SK-N-SH (cell line): ENCODE measurements at regions not wholly inside any gene's neighbourhood (a gene's known extent, or its start where the extent isn't known, plus 50 kb on each side); places are given as distances from the start of the nearest gene placed in this dataset.

ENCODE experiments used
- CTCF ChIA-PET: fragments of 300-600, 350-600 bp; formaldehyde crosslinking; extraction: SDS; loops from one replicate; lab custom pipeline; 2021; lab: Yijun Ruan, JAX
- POLR2A ChIA-PET: fragments of 350-600 bp; sonication (Branson Sonifier 250); formaldehyde crosslinking; extraction: SDS; loops from one replicate; lab custom pipeline; 2020; ENCODE audit warnings: antibody characterized with exemption, inconsistent platforms; lab: Yijun Ruan, JAX
- DNase-seq: peaks from one replicate; pipeline ENCODE4 v3.0.0; 2012
- H2AFZ ChIP-seq: fragments of 200-600 bp; sonication (generic); 2 replicates; pipeline ENCODE4 v1.8.1; 2016; ENCODE audit warnings: antibody characterized with exemption, mild to moderate bottlenecking, low read depth
- H3F3A ChIP-seq: fragments of 200-600 bp; sonication (generic); replicated peaks from 2 replicates; pipeline ENCODE3; 2016; ENCODE audit warnings: antibody characterized with exemption, mild to moderate bottlenecking; ENCODE audit not compliant: insufficient read depth
- H3K27ac ChIP-seq, 2 experiments: fragments of 200-500 bp in 1 of 2; fragments of 200-600 bp in 1 of 2; sonication (Bioruptor generic) in 1 of 2; sonication (generic), shearing (Covaris generic) in 1 of 2; 2 replicates each; pipeline versions ENCODE4 v1.5.1 to v1.6.1; 2014 to 2016; ENCODE audit warnings: low read depth in 2 of 2, inconsistent platforms in 1 of 2, low read length in 1 of 2, mild to moderate bottlenecking in 1 of 2, mixed read lengths in 1 of 2
- H3K27me3 ChIP-seq: fragments of 200-600 bp; sonication (generic), shearing (Covaris generic); 2 replicates; pipeline ENCODE4 v1.6.1; 2016; ENCODE audit warnings: mixed run types; ENCODE audit not compliant: insufficient read depth
- H3K36me3 ChIP-seq, 2 experiments: fragments of 200-500 bp in 1 of 2; fragments of 200-600 bp in 1 of 2; sonication (Bioruptor generic) in 1 of 2; sonication (generic) in 1 of 2; replicated peaks in 1 of 2; 2 replicates each; pipeline versions ENCODE3 to v1.5.1; 2014 to 2016; ENCODE audit warnings: low read length in 1 of 2, mild to moderate bottlenecking in 1 of 2; ENCODE audit not compliant: insufficient read depth in 2 of 2, control insufficient read depth in 1 of 2
- H3K4me1 ChIP-seq, 2 experiments: fragments of 200-500 bp in 1 of 2; fragments of 200-600 bp in 1 of 2; sonication (Bioruptor generic) in 1 of 2; sonication (generic), shearing (Covaris generic) in 1 of 2; 2 replicates each; pipeline versions ENCODE4 v1.5.1 to v1.6.1; 2014 to 2016; ENCODE audit warnings: low read depth in 1 of 2, low read length in 1 of 2, mixed run types in 1 of 2; ENCODE audit not compliant: insufficient read depth in 2 of 2, control insufficient read depth in 1 of 2
- H3K4me2 ChIP-seq: fragments of 200-600 bp; sonication (generic), shearing (Covaris generic); 2 replicates; pipeline ENCODE4 v1.6.1; 2017; ENCODE audit warnings: mixed run types
- H3K4me3 ChIP-seq, 2 experiments: fragments of 200-500 bp in 1 of 2; fragments of 200-600 bp in 1 of 2; sonication (Bioruptor generic) in 1 of 2; sonication (generic), shearing (Covaris generic) in 1 of 2; 2 replicates each; pipeline versions ENCODE4 v1.5.1 to v1.8.1; 2014 to 2016; ENCODE audit warnings: low read depth in 2 of 2, inconsistent platforms in 1 of 2, low read length in 1 of 2, mild to moderate bottlenecking in 1 of 2, mixed read lengths in 1 of 2, moderate library complexity in 1 of 2
- H3K79me2 ChIP-seq: fragments of 200-600 bp; sonication (generic); 2 replicates; pipeline ENCODE4 v1.8.1; 2017; ENCODE audit warnings: mild to moderate bottlenecking; ENCODE audit not compliant: insufficient read depth
- H3K9ac ChIP-seq: fragments of 200-600 bp; sonication (generic); 2 replicates; pipeline ENCODE4 v1.6.1; 2017; ENCODE audit warnings: mixed run types
- H3K9me2 ChIP-seq: fragments of 200-600 bp; sonication (generic); 2 replicates; pipeline ENCODE4 v1.6.1; 2017; ENCODE audit warnings: mixed run types
- H3K9me3 ChIP-seq: fragments of 200-600 bp; sonication (generic); 2 replicates; pipeline ENCODE4 v1.6.1; 2017; ENCODE audit warnings: mixed run types, mild to moderate bottlenecking, moderate library complexity
- H4K20me1 ChIP-seq: fragments of 200-600 bp; sonication (generic); 2 replicates; pipeline ENCODE4 v1.6.1; 2017; ENCODE audit warnings: mild to moderate bottlenecking, mixed run types; ENCODE audit not compliant: insufficient read depth
- EP300 ChIP-seq, 2 experiments: IDR thresholded peaks; 2 replicates each; pipeline versions ENCODE4 v1.4.0 to v1.6.1; 2012; ENCODE audit warnings: borderline replicate concordance in 1 of 2, low read depth in 1 of 2, low read length in 1 of 2
- EZH2phosphoT487 ChIP-seq: fragments of 200-600 bp; sonication (generic); IDR thresholded peaks from 2 replicates; pipeline ENCODE4 v1.6.1; 2017; ENCODE audit warnings: low read depth, mixed run types, mild to moderate bottlenecking, antibody characterized with exemption, moderate library complexity, borderline replicate concordance
- FOXJ3 ChIP-seq: sonication (generic); formaldehyde crosslinking; IDR thresholded peaks from 2 replicates; pipeline ENCODE4 v1.5.1; 2020; ENCODE audit warnings: mild to moderate bottlenecking, missing genetic modification reagents
- FOXM1 ChIP-seq: IDR thresholded peaks from 2 replicates; pipeline ENCODE4 v1.4.0; 2012; ENCODE audit warnings: low read depth, mild to moderate bottlenecking
- GABPA ChIP-seq: IDR thresholded peaks from 2 replicates; pipeline ENCODE4 v1.4.0; 2012; ENCODE audit warnings: low read depth, mild to moderate bottlenecking
- GATA2 ChIP-seq: sonication (generic); formaldehyde crosslinking; IDR thresholded peaks from 2 replicates; pipeline ENCODE4 v1.5.0; 2020; ENCODE audit warnings: mild to moderate bottlenecking, missing genetic modification reagents
- MEF2A ChIP-seq: IDR thresholded peaks from 2 replicates; pipeline ENCODE4 v1.4.0; 2012; ENCODE audit warnings: low read depth, borderline replicate concordance
- MXI1 ChIP-seq: IDR thresholded peaks from 2 replicates; pipeline ENCODE4 v1.6.1; 2012; ENCODE audit warnings: mild to moderate bottlenecking, low read depth, low read length, improper control_type of control experiment
- NRF1 ChIP-seq: IDR thresholded peaks from 2 replicates; pipeline ENCODE4 v1.6.1; 2012; ENCODE audit warnings: low read depth, mild to moderate bottlenecking, low read length
- POLR2AphosphoS5 ChIP-seq: IDR thresholded peaks from 2 replicates; pipeline ENCODE4 v1.6.1; 2012; ENCODE audit warnings: low read depth, low read length
- RAD21 ChIP-seq: IDR thresholded peaks from 2 replicates; pipeline ENCODE4 v1.6.1; 2012; ENCODE audit warnings: mild to moderate bottlenecking, low read length
- RFX5 ChIP-seq: IDR thresholded peaks from 2 replicates; pipeline ENCODE4 v1.6.1; 2012; ENCODE audit warnings: mild to moderate bottlenecking, improper control_type of control experiment, low read length
- SIN3A ChIP-seq: IDR thresholded peaks from 2 replicates; pipeline ENCODE4 v1.6.1; 2012; ENCODE audit warnings: low read depth, mild to moderate bottlenecking, low read length, moderate library complexity, borderline replicate concordance
- TAF1 ChIP-seq: IDR thresholded peaks from 2 replicates; pipeline ENCODE4 v1.6.1; 2012; ENCODE audit warnings: low read depth, mild to moderate bottlenecking, low read length, moderate library complexity, borderline replicate concordance
- TCF12 ChIP-seq: IDR thresholded peaks from 2 replicates; pipeline ENCODE4 v1.4.0; 2012
- TEAD4 ChIP-seq: IDR thresholded peaks from 2 replicates; pipeline ENCODE4 v1.4.0; 2012; ENCODE audit warnings: mild to moderate bottlenecking, borderline replicate concordance; ENCODE audit not compliant: insufficient read depth
- WGBS: methylation state at CpG from one replicate; pipeline ENCODE4 v1.1.6; 2017; ENCODE audit warnings: low lambda C conversion rate; 5-methylcytosine and 5-hydroxymethylcytosine counted together
- TF ChIP-seq, protein P1 (sequence below): IDR thresholded peaks from 2 replicates; pipeline ENCODE4 v1.4.0; 2012; ENCODE audit warnings: low read depth, borderline replicate concordance
- TF ChIP-seq, protein P2 (sequence below): fragments of 150-350 bp; IDR thresholded peaks from 2 replicates; pipeline ENCODE4 v1.6.1; 2016; ENCODE audit warnings: mild to moderate bottlenecking, low read depth, low read length

DNA sequence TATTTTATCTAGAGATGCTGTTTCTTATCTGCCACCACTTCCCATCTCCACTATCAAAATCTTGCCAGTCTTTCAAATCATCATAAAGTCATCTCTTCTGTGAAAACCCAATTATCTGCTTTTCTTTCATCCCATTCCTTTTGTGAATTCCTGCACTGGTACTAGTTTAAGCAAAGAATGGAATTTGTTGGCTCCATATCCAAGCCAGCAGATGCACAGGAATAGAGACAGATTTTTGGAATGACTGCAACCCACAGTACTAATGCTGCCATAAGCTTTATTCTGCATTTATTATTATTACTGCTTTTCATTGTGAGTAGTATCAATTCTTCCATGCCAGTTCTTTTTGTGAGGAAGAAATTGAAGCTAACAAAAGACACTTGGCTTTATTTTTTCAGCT, 616.7 kb downstream of the RAPGEF2 start (continued):
- TF ChIP-seq SIN3A (no peak), TCF12 (no peak)

- POLR2A ChIA-PET = no interaction called here
- Histone ChIP-seq H3K9me2 (no peaks in the 10 kb centered on the region), H3K27ac (no peak overlapping the region), H4K20me1 (no peaks in the 10 kb centered on the region), H3K27me3 (no peaks in the 10 kb centered on the region), H3K9me3 (no peaks in the 10 kb centered on the region), H2AFZ (no peak overlapping the region), H3K9ac (no peak overlapping the region), H3K79me2 (no peaks in the 10 kb centered on the region), H3K4me3 (no peak overlapping the region), H3K36me3 (no peaks in the 10 kb centered on the region), H3K4me2 (no peak overlapping the region), H3F3A (no peaks in the 10 kb centered on the region), H3K4me1 (peaks cover 0 to 5% of the 10 kb centered on the region in 2 experiments; a peak in 1 of 4 replicates)
- no peak for TF ChIP-seq GABPA
- no peak for TF ChIP-seq TEAD4
- TF ChIP-seq FOXM1 = no peak
- TF ChIP-seq EP300 (IDR thresholded peaks at IDR 0.05; ENCODE audit: borderline replicate concordance in 1 of 2, low read depth in 1 of 2, low read length in 1 of 2) = no peak
- TF ChIP-seq MXI1 = no peak
- TF ChIP-seq GATA2 (CRISPR knock-in tag) = no peak
- no peak for TF ChIP-seq EZH2phosphoT487
- TF ChIP-seq, protein P1, sequence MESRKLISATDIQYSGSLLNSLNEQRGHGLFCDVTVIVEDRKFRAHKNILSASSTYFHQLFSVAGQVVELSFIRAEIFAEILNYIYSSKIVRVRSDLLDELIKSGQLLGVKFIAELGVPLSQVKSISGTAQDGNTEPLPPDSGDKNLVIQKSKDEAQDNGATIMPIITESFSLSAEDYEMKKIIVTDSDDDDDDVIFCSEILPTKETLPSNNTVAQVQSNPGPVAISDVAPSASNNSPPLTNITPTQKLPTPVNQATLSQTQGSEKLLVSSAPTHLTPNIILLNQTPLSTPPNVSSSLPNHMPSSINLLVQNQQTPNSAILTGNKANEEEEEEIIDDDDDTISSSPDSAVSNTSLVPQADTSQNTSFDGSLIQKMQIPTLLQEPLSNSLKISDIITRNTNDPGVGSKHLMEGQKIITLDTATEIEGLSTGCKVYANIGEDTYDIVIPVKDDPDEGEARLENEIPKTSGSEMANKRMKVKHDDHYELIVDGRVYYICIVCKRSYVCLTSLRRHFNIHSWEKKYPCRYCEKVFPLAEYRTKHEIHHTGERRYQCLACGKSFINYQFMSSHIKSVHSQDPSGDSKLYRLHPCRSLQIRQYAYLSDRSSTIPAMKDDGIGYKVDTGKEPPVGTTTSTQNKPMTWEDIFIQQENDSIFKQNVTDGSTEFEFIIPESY = no peak
- TF ChIP-seq, protein P2, sequence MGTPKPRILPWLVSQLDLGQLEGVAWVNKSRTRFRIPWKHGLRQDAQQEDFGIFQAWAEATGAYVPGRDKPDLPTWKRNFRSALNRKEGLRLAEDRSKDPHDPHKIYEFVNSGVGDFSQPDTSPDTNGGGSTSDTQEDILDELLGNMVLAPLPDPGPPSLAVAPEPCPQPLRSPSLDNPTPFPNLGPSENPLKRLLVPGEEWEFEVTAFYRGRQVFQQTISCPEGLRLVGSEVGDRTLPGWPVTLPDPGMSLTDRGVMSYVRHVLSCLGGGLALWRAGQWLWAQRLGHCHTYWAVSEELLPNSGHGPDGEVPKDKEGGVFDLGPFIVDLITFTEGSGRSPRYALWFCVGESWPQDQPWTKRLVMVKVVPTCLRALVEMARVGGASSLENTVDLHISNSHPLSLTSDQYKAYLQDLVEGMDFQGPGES = no peak
- TF ChIP-seq SIN3A = no peak
- TF ChIP-seq TAF1 = no peak
- no peak for TF ChIP-seq TCF12
- TF ChIP-seq FOXJ3 (CRISPR knock-in tag) = no peak
- TF ChIP-seq MEF2A = no peak
- TF ChIP-seq RAD21 = no peak
- TF ChIP-seq RFX5 = no peak
- TF ChIP-seq NRF1 = no peak
- no peak for TF ChIP-seq POLR2AphosphoS5
- DNase-seq = no peak
- WGBS = 61% methylated on average over 13 of the region's 16 CpGs
- CTCF ChIA-PET = no interaction called here
Observed at GRCh38 chr4:159722052-159722451, 619.2 kb downstream of the RAPGEF2 start.
